HepG2 (cell line): ENCODE measurements at regions not wholly inside any gene's neighbourhood (a gene's known extent, or its start where the extent isn't known, plus 50 kb on each side); places are given as distances from the start of the nearest gene placed in this dataset.

Source experiments
- ATAC-seq: fragments of 200-7000 bp; cut with Tn5 transposase; 3 replicates; pipeline ENCODE4 v1.9.1; 2020; ENCODE audit warnings: mild to moderate bottlenecking, moderate library complexity
- BruUV-seq: library from RNA; stranded (reverse); fragments of 400-500 nt; replicated peaks from 2 replicates; lab custom pipeline; 2021; lab: Mats Ljungman, UMichigan
- CTCF ChIA-PET: fragments of 300-600 bp; formaldehyde crosslinking; extraction: SDS; loops from one replicate; lab custom pipeline; 2021; ENCODE audit warnings: low total read pairs, inconsistent platforms, low intra/inter-chr PET ratio; lab: Yijun Ruan, JAX
- POLR2A ChIA-PET: fragments of 350-600 bp; sonication (Branson Sonifier 250); formaldehyde crosslinking; loops from one replicate; lab custom pipeline; 2020; ENCODE audit warnings: antibody characterized with exemption, inconsistent platforms; lab: Yijun Ruan, JAX
- DNase-seq: peaks from one replicate; pipeline ENCODE4 v3.0.0-alpha.2; 2015; ENCODE audit warnings: low spot score
- FAIRE-seq: peaks from 3 replicates; lab custom pipeline; 2011; peaks lifted over from hg19 to GRCh38; lab: Jason Lieb, UNC
- H2AFZ ChIP-seq: one replicate; pipeline ENCODE4 v1.6.1; 2011; ENCODE audit warnings: low read length, inconsistent platforms
- H3K27ac ChIP-seq: fragments of 300-600 bp; 3 replicates; pipeline ENCODE4 v1.8.0; 2011; ENCODE audit warnings: mixed run types, mild to moderate bottlenecking, mixed read lengths, low read length, inconsistent platforms; ENCODE audit not compliant: insufficient read depth; ENCODE audit errors: extremely low read length
- H3K27me3 ChIP-seq, 2 experiments: fragments of 200-600 bp in 1 of 2; 2 replicates in 1 of 2; 3 replicates in 1 of 2; pipeline versions ENCODE4 v1.6.0 to v1.8.0; 2011; ENCODE audit warnings: low read length in 2 of 2, mild to moderate bottlenecking in 2 of 2, moderate library complexity in 2 of 2, inconsistent platforms in 1 of 2; ENCODE audit not compliant: insufficient read depth in 2 of 2, control insufficient read depth in 1 of 2
- H3K36me3 ChIP-seq, 2 experiments: fragments of 200-600 bp in 1 of 2; replicated peaks in 1 of 2; 2 replicates in 1 of 2; 3 replicates in 1 of 2; pipeline versions ENCODE4 v1.5.1 to v1.8.0; 2011; ENCODE audit warnings: low read length in 2 of 2, inconsistent platforms in 1 of 2; ENCODE audit not compliant: insufficient read depth in 2 of 2, control insufficient read depth in 1 of 2
- H3K4me1 ChIP-seq: 2 replicates; pipeline ENCODE4 v1.5.1; 2012; ENCODE audit warnings: low read length, inconsistent platforms; ENCODE audit not compliant: insufficient read depth
- H3K4me2 ChIP-seq: 2 replicates; pipeline ENCODE4 v1.6.0; 2011; ENCODE audit warnings: low read depth, low read length, inconsistent platforms
- H3K4me3 ChIP-seq, 3 experiments: fragments of 200-600 bp in 1 of 3; sonication (generic), shearing (Covaris generic) in 1 of 3; replicated peaks in 1 of 3; 2 replicates each; pipeline ENCODE4 v1.5.1; 2011 to 2016; ENCODE audit warnings: low read length in 3 of 3, inconsistent platforms in 2 of 3, low read depth in 2 of 3, mild to moderate bottlenecking in 2 of 3, control low read depth in 1 of 3, mixed read lengths in 1 of 3; ENCODE audit not compliant: insufficient read depth in 1 of 3
- H3K79me2 ChIP-seq: one replicate; pipeline ENCODE4 v1.6.1; 2011; ENCODE audit warnings: low read length, inconsistent platforms; ENCODE audit not compliant: insufficient read depth
- H3K9ac ChIP-seq: 2 replicates; pipeline ENCODE4 v1.6.0; 2011; ENCODE audit warnings: mild to moderate bottlenecking, low read depth, low read length, inconsistent platforms; ENCODE audit not compliant: insufficient read depth
- H3K9me3 ChIP-seq: 2 replicates; pipeline ENCODE4 v1.5.1; 2012; ENCODE audit warnings: mild to moderate bottlenecking, low read length
- H4K20me1 ChIP-seq: 2 replicates; pipeline ENCODE4 v1.6.0; 2011; ENCODE audit warnings: inconsistent platforms, mild to moderate bottlenecking, low read length, moderate library complexity; ENCODE audit not compliant: insufficient read depth
- ATF6 ChIP-seq: sonication (generic); formaldehyde crosslinking; conservative IDR thresholded peaks from 2 replicates; pipeline ENCODE4 v1.4.0; 2020; ENCODE audit warnings: missing genetic modification reagents
- CREB3 ChIP-seq: sonication (generic); formaldehyde crosslinking; IDR thresholded peaks from 2 replicates; pipeline ENCODE4 v1.5.0; 2020; ENCODE audit warnings: missing genetic modification reagents
- ONECUT2 ChIP-seq: sonication (generic); formaldehyde crosslinking; IDR thresholded peaks from 2 replicates; pipeline ENCODE4 v1.4.0; 2020; ENCODE audit warnings: missing genetic modification reagents
- RFXANK ChIP-seq: IDR thresholded peaks from 2 replicates; pipeline ENCODE4 v1.6.1; 2016
- TFAP4 ChIP-seq: sonication (generic); IDR thresholded peaks from 2 replicates; pipeline ENCODE4 v1.6.1; 2016; ENCODE audit warnings: low read depth, borderline replicate concordance
- ZBTB20 ChIP-seq: sonication (generic); formaldehyde crosslinking; IDR thresholded peaks from 2 replicates; pipeline ENCODE4 v1.8.1; 2023; ENCODE audit warnings: missing genetic modification reagents, low read depth, mild to moderate bottlenecking, borderline replicate concordance
- ZBTB7B ChIP-seq: sonication (generic); formaldehyde crosslinking; IDR thresholded peaks from 2 replicates; pipeline ENCODE4 v1.4.0; 2020; ENCODE audit warnings: missing genetic modification reagents
- ZFP1 ChIP-seq: IDR thresholded peaks from 2 replicates; pipeline ENCODE4 v1.6.1; 2016
- ZFP62 ChIP-seq: sonication (generic); formaldehyde crosslinking; IDR thresholded peaks from 2 replicates; pipeline ENCODE4 v1.4.0; 2020; ENCODE audit warnings: missing genetic modification reagents
- ZNF224 ChIP-seq: sonication (generic); formaldehyde crosslinking; IDR thresholded peaks from 2 replicates; pipeline ENCODE4 v1.5.0; 2020; ENCODE audit warnings: mild to moderate bottlenecking, missing genetic modification reagents
- ZNF280B ChIP-seq: sonication (generic); formaldehyde crosslinking; IDR thresholded peaks from 2 replicates; pipeline ENCODE4 v1.5.0; 2020; ENCODE audit warnings: missing genetic modification reagents, mild to moderate bottlenecking, borderline replicate concordance
- ZNF354B ChIP-seq: sonication (generic); formaldehyde crosslinking; IDR thresholded peaks from 2 replicates; pipeline ENCODE4 v1.8.0; 2022; ENCODE audit warnings: mild to moderate bottlenecking, missing genetic modification reagents
- ZNF510 ChIP-seq: sonication (generic); formaldehyde crosslinking; IDR thresholded peaks from 2 replicates; pipeline ENCODE4 v1.4.0; 2020; ENCODE audit warnings: low read depth, mild to moderate bottlenecking, missing genetic modification reagents
- ZNF670 ChIP-seq: sonication (generic); formaldehyde crosslinking; IDR thresholded peaks from 2 replicates; pipeline ENCODE4 v1.8.0; 2022; ENCODE audit warnings: mild to moderate bottlenecking, missing genetic modification reagents, borderline replicate concordance
- ZSCAN30 ChIP-seq: sonication (generic); formaldehyde crosslinking; IDR thresholded peaks from 2 replicates; pipeline ENCODE4 v1.5.0; 2020; ENCODE audit warnings: mild to moderate bottlenecking, missing genetic modification reagents
- WGBS: methylation state at CpG from one replicate; pipeline ENCODE4 v1.1.6; 2017; ENCODE audit warnings: low lambda C conversion rate; 5-methylcytosine and 5-hydroxymethylcytosine counted together
- in situ Hi-C: cut with HindIII; loops from 2 replicates; pipeline ENCODE4 v1.10.0; 2017; ENCODE audit warnings: low pct_unique_long_range_greater_than_20kb; ENCODE audit not compliant: extremely low pct_ligation_motif_present
- intact Hi-C: fragments of 100-400 bp; cut with micrococcal nuclease; formaldehyde crosslinking; loops from one replicate; pipeline ENCODE4 v1.10.0; 2022; ENCODE audit not compliant: unreplicated experiment

- TF ChIP-seq ATF6 (CRISPR knock-in tag), result no peak
- TF ChIP-seq ZNF510, result no peak
- TF ChIP-seq ZNF280B, result no peak
- TF ChIP-seq TFAP4, result no peak
- TF ChIP-seq ZNF670 (CRISPR knock-in tag), result no peak
- TF ChIP-seq ONECUT2, result no peak
- TF ChIP-seq ZFP1 (CRISPR knock-in tag), result no peak
- TF ChIP-seq ZBTB20 (CRISPR knock-in tag), result no peak
These were observed 387.0 kb downstream of the USP25 start (continued) for GRCh38 chr21:16116798-16117197.

- H3K27ac ChIP-seq, result no peak overlapping the region
- 8% methylated on average over 4 of the region's 4 CpGs for WGBS
- in situ Hi-C loops (no loop called here), intact Hi-C loops (no loop called here)
- H3K9ac ChIP-seq, result no peak overlapping the region
- ATAC-seq, result no peak
- H4K20me1 ChIP-seq, result no peaks in the 10 kb centered on the region
- no peaks in the 10 kb centered on the region for H3K36me3 ChIP-seq
- no TSS peak for BruUV-seq
- H3K4me2 ChIP-seq, result no peak overlapping the region
- CTCF ChIA-PET, result no interaction called here
- FAIRE-seq, result no peak
- DNase-seq, result no peak
- no peaks in the 10 kb centered on the region for H3K27me3 ChIP-seq
- no peaks in the 10 kb centered on the region for H3K9me3 ChIP-seq
- no peaks in the 10 kb centered on the region for H3K79me2 ChIP-seq
- H3K4me3 ChIP-seq, result no peak overlapping the region
- no peaks in the 10 kb centered on the region for H3K4me1 ChIP-seq
- no peak overlapping the region for H2AFZ ChIP-seq
- POLR2A ChIA-PET, result no interaction called here
- no peak for TF ChIP-seq ZFP62 (CRISPR knock-in tag)
- TF ChIP-seq RFXANK (CRISPR knock-in tag), result no peak
- no peak for TF ChIP-seq ZNF224
- no peak for TF ChIP-seq ZSCAN30 (CRISPR knock-in tag)
- TF ChIP-seq ZBTB7B (CRISPR knock-in tag), result no peak
- no peak for TF ChIP-seq CREB3 (CRISPR knock-in tag)
- no peak for TF ChIP-seq ZNF354B (CRISPR knock-in tag)
These were observed 387.5 kb downstream of the USP25 start for GRCh38 chr21:16117331-16117730.
